Activated CD4-positive, alpha-beta T cell treated with anti-CD3 and anti-CD28 coated beads, Interleukin-2, amount 50 U/mL, for 4 hours (primary cell): ENCODE measurements at regions not wholly inside any gene's neighbourhood (a gene's known extent, or its start where the extent isn't known, plus 50 kb on each side); places are given as distances from the start of the nearest gene placed in this dataset.

Experiments
- DNase-seq, 2 experiments: peaks; one replicate each; pipeline ENCODE4 v3.0.0-alpha.2; 2020

- DNase-seq: no peak
Measured at GRCh38 chr2:196403471-196403870, 232.1 kb upstream of the STK17B start.

GRCh38 chr2:196404276-196404675 lies 232.9 kb upstream of the STK17B start:
- no peak for DNase-seq

GRCh38 chr2:196407675-196408264 lies 231.7 kb upstream of the CCDC150 start:
- no peak for DNase-seq

- DNase-seq: no peak
Measured at GRCh38 chr2:196409376-196409775, 230.1 kb upstream of the CCDC150 start.

GRCh38 chr2:196410008-196410407 lies 229.5 kb upstream of the CCDC150 start:
- DNase-seq: no peak

- DNase-seq: no peak
Measured at GRCh38 chr2:196413821-196414274, 225.7 kb upstream of the CCDC150 start.

GRCh38 chr2:196415384-196415783 lies 224.1 kb upstream of the CCDC150 start:
- DNase-seq: no peak

- DNase-seq: no peak
Measured at GRCh38 chr2:196420143-196420542, 219.4 kb upstream of the CCDC150 start.

- no peak for DNase-seq
Measured at GRCh38 chr2:196421880-196422279, 217.6 kb upstream of the CCDC150 start.

- no peak for DNase-seq
Measured at GRCh38 chr2:196422361-196422760, 217.2 kb upstream of the CCDC150 start.

- DNase-seq: no peak
Measured at GRCh38 chr2:196426122-196426521, 213.4 kb upstream of the CCDC150 start.

GRCh38 chr2:196427986-196428634 lies 211.4 kb upstream of the CCDC150 start:
- no peak for DNase-seq

GRCh38 chr2:196431076-196431475 lies 208.4 kb upstream of the CCDC150 start:
- no peak for DNase-seq

- DNase-seq: no peak
Measured at GRCh38 chr2:196431957-196432356, 207.6 kb upstream of the CCDC150 start.

- no peak for DNase-seq
Measured at GRCh38 chr2:196433116-196433515, 206.4 kb upstream of the CCDC150 start.

GRCh38 chr2:196434217-196434616 lies 205.3 kb upstream of the CCDC150 start:
- no peak for DNase-seq

GRCh38 chr2:196435189-196435588 lies 204.3 kb upstream of the CCDC150 start:
- DNase-seq: no peak

- no peak for DNase-seq
Measured at GRCh38 chr2:196437626-196438025, 201.9 kb upstream of the CCDC150 start.

- no peak for DNase-seq
Measured at GRCh38 chr2:196439760-196440159, 199.8 kb upstream of the CCDC150 start.

- DNase-seq: no peak
Measured at GRCh38 chr2:196440413-196440812, 199.1 kb upstream of the CCDC150 start.

GRCh38 chr2:196441527-196441926 lies 198.0 kb upstream of the CCDC150 start:
- DNase-seq: no peak

- DNase-seq: no peak
Measured at GRCh38 chr2:196442211-196442610, 197.3 kb upstream of the CCDC150 start.

- no peak for DNase-seq
Measured at GRCh38 chr2:196444442-196444841, 195.1 kb upstream of the CCDC150 start.

- DNase-seq: no peak
Measured at GRCh38 chr2:196445991-196446390, 193.5 kb upstream of the CCDC150 start.
